ENCODE measurements at regions not wholly inside any gene's neighbourhood (a gene's known extent, or its start where the extent isn't known, plus 50 kb on each side); places are given as distances from the start of the nearest gene placed in this dataset.

DNA sequence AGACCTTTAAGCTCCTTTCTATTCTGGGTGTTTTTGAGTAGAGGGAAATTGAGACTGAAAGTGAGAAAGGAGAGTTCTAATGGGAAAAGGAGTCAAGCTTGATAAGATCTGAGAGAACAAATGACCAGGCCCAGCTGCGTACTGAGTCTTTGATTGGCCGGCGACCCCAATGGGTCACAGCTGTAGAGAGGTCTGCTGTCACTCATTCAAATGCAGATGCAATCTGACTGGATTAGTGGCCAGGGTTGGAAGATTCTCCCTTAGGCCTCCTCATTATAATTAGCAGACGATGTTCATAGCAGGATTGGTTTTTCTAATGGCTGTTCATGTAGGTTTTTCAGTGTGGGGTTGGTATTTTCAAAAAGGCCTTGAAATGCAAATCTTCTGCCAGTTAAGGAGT is 127.2 kb upstream of the SLC25A13 start:
- no peak overlapping the region for H3K4me3 ChIP-seq (ENCODE audit: low read depth, low read length)
- DNase-seq (ENCODE audit: low read depth, low spot score): no peak
- H3K27me3 ChIP-seq (ENCODE audit: control insufficient read depth, insufficient read depth, low read length): no peaks in the 10 kb centered on the region
- H3K27ac ChIP-seq (ENCODE audit: low read depth, low read length): no peak overlapping the region
- POLR2A ChIA-PET: no interaction called here
- TF ChIP-seq, protein P1, sequence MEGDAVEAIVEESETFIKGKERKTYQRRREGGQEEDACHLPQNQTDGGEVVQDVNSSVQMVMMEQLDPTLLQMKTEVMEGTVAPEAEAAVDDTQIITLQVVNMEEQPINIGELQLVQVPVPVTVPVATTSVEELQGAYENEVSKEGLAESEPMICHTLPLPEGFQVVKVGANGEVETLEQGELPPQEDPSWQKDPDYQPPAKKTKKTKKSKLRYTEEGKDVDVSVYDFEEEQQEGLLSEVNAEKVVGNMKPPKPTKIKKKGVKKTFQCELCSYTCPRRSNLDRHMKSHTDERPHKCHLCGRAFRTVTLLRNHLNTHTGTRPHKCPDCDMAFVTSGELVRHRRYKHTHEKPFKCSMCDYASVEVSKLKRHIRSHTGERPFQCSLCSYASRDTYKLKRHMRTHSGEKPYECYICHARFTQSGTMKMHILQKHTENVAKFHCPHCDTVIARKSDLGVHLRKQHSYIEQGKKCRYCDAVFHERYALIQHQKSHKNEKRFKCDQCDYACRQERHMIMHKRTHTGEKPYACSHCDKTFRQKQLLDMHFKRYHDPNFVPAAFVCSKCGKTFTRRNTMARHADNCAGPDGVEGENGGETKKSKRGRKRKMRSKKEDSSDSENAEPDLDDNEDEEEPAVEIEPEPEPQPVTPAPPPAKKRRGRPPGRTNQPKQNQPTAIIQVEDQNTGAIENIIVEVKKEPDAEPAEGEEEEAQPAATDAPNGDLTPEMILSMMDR (IDR thresholded peaks at IDR 0.05; ENCODE audit: low read depth, low read length): no peak
- CTCF ChIA-PET: no interaction called here
- no peaks in the 10 kb centered on the region for H3K9me3 ChIP-seq (ENCODE audit: control insufficient read depth, insufficient read depth, low read length)

DNA sequence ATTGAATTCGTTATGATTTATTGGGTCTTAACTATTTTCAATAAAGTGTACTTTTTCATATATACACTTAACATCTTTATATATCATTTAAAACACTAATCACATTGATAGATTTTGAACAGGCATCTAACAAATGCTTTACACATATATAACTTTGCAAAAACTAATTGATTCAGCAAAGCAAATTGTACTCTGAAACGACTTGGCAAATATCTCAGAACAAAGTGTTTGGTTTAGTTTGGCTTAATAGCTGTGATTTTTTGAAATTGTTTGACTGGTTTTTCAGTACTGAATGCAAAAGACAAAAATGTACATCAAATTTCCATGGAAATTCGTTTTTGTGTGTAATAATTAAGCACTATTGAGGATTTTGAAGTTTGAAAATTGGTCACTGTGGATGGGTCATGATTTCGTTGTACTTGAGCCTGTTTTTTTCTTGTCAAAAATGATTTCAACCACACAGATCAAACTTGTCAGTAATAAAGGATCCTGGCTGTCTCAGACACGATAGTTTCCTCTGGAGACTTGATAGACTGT is 125.3 kb upstream of the SLC25A13 start:
- H3K27me3 ChIP-seq (ENCODE audit: control insufficient read depth, insufficient read depth, low read length): no peaks in the 10 kb centered on the region
- TF ChIP-seq, protein P1 (IDR thresholded peaks at IDR 0.05; ENCODE audit: low read depth, low read length): no peak
- no peak for DNase-seq (ENCODE audit: low read depth, low spot score)
- H3K27ac ChIP-seq (ENCODE audit: low read depth, low read length): no peak overlapping the region
- POLR2A ChIA-PET: no interaction called here
- CTCF ChIA-PET: no interaction called here
- no peak overlapping the region for H3K4me3 ChIP-seq (ENCODE audit: low read depth, low read length)
- H3K9me3 ChIP-seq (ENCODE audit: control insufficient read depth, insufficient read depth, low read length): no peaks in the 10 kb centered on the region

DNA sequence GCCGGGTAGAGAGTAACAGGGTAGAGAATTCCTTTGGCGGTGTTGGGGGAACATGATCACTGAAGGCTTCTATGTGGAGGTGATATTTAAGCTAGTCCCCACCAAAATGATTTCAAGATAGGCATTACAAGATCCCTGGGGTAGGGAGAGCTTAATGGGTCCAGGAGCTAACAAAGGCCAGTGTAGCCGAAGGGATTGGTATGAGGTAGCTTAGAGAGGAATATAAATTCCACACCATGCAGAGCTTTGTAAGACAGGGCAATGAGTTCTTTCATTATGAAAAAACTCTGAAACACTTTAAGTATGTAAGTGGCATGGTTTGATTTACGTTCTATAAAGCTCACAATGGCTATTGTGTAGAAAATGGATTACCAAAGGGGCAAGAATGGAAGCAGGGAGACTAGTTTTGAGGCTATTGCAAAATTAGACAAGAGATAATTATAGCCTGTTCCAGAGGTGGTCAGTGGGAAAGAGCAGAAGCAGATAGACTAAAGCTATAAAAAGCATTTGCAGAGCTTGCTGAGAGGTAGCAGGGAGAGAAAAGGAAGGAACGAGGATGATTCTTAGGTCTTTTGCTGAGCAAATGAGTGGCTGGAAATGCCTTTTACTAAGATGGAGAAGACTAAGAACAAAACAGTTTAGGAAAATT is 119.7 kb upstream of the SLC25A13 start:
- Histone ChIP-seq H3K4me3 (ENCODE audit: low read depth, low read length) (no peak overlapping the region), H3K27me3 (ENCODE audit: control insufficient read depth, insufficient read depth, low read length) (no peaks in the 10 kb centered on the region), H3K9me3 (ENCODE audit: control insufficient read depth, insufficient read depth, low read length) (no peaks in the 10 kb centered on the region), H3K27ac (ENCODE audit: low read depth, low read length) (no peak overlapping the region)
- ChIA-PET POLR2A (no interaction called here), CTCF (no interaction called here)
- TF ChIP-seq, protein P1 (IDR thresholded peaks at IDR 0.05; ENCODE audit: low read depth, low read length): no peak
- DNase-seq (ENCODE audit: low read depth, low spot score): no peak

DNA sequence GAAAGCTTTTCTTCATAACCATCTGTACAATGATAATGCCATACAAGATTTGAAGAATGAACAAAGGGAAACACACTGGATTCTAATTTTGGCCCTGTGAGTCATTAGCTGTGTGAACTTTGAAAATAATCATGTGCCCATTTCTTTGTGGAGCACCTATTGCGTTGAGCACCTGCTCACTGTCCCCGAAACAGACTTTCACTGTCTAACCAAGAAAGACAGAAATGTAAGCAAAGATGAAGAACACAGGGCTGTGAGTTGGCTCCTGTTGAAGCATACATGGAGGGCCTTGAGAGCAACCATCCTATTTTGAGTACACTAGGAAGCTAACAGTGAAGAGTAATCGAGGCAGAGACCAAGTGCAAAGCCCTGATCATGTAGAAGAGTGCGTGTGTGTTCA is 118.4 kb upstream of the SLC25A13 start:
- CTCF ChIA-PET: no interaction called here

DNA sequence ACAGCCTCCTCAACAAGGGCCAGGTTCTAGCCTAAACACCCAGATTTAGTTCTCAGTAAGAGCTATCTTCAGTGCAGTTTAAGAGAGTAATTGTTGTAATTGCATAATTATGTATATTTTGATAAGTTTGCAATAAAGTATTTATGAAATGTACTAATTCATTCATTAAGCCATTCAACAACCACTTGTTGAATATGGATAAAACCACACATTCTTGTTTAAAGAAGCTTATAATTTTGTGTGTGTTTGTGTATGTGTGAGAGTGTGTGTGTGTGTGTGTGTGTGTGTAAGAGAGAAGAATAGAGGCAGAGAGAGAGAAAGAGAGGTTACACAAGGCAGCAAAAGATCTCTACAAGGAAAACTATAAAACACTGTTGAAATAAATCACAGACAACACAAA is 115.0 kb upstream of the SLC25A13 start:
- TF ChIP-seq, protein P1 (IDR thresholded peaks at IDR 0.05; ENCODE audit: low read depth, low read length): no peak
- Histone ChIP-seq H3K4me3 (ENCODE audit: low read depth, low read length) (no peak overlapping the region), H3K27me3 (ENCODE audit: control insufficient read depth, insufficient read depth, low read length) (no peaks in the 10 kb centered on the region), H3K27ac (ENCODE audit: low read depth, low read length) (no peak overlapping the region), H3K9me3 (ENCODE audit: control insufficient read depth, insufficient read depth, low read length) (no peaks in the 10 kb centered on the region)
- POLR2A ChIA-PET: no interaction called here
- CTCF ChIA-PET: no interaction called here
- no peak for DNase-seq (ENCODE audit: low read depth, low spot score)

More for the DNA sequence above, 118.4 kb upstream of the SLC25A13 start:
- no peak overlapping the region for H3K27ac ChIP-seq (ENCODE audit: low read depth, low read length)
- H3K9me3 ChIP-seq (ENCODE audit: control insufficient read depth, insufficient read depth, low read length): no peaks in the 10 kb centered on the region
- no peak for DNase-seq (ENCODE audit: low read depth, low spot score)
- no peak overlapping the region for H3K4me3 ChIP-seq (ENCODE audit: low read depth, low read length)
- POLR2A ChIA-PET: no interaction called here
- H3K27me3 ChIP-seq (ENCODE audit: control insufficient read depth, insufficient read depth, low read length): no peaks in the 10 kb centered on the region
- TF ChIP-seq, protein P1 (IDR thresholded peaks at IDR 0.05; ENCODE audit: low read depth, low read length): no peak
